ENCODE measurements at regions not wholly inside any gene's neighbourhood (a gene's known extent, or its start where the extent isn't known, plus 50 kb on each side); places are given as distances from the start of the nearest gene placed in this dataset.

DNA sequence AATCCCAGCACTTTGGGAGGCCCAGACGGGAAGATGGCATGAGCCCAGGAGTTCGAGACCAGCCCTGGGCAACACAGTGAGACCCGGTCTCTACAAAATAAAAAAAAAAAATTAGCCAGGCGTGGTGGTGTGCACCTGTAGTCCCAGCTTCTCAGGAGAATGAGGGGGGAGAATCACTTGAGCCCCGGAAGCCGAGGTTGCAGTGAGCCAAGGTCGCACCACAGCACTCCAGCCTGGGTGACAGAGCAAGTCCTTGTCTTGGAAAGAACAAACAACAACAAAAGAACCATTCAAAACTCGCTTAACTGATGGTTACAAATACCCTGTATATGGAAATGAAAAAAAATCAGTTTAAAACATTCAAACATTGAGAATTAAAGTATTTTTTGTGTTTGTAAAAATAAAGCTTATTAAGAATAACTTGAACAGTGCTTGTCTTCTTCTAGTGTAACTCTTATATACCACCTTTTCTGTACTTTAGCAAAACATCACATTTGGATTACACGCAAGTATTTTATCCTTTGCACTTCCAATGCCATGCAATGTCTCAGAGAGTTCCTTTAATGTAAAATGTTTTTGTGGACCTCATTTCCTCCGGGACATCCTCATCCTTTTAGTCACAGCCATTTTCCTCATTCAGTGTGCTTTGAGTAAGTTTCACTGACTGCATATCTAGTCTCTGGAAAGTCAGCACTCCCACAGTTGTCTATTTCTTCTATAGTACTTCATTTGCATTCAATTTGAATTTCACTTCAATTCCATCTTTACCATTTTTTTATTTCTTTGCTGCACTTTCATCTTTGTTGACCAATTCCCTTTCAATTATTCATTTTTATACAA is 113.0 kb upstream of the GOLGA8J start:
- Mint-ChIP-seq H3K27me3 (peaks cover 75% of the 10 kb centered on the region), H3K27ac (no peak overlapping the region), H3K4me1 (no peaks in the 10 kb centered on the region), H3K36me3 (peaks cover 2% of the 10 kb centered on the region), H3K9me3 (peaks cover 5% of the 10 kb centered on the region), H3K4me3 (no peak overlapping the region)
- no peak for DNase-seq

DNA sequence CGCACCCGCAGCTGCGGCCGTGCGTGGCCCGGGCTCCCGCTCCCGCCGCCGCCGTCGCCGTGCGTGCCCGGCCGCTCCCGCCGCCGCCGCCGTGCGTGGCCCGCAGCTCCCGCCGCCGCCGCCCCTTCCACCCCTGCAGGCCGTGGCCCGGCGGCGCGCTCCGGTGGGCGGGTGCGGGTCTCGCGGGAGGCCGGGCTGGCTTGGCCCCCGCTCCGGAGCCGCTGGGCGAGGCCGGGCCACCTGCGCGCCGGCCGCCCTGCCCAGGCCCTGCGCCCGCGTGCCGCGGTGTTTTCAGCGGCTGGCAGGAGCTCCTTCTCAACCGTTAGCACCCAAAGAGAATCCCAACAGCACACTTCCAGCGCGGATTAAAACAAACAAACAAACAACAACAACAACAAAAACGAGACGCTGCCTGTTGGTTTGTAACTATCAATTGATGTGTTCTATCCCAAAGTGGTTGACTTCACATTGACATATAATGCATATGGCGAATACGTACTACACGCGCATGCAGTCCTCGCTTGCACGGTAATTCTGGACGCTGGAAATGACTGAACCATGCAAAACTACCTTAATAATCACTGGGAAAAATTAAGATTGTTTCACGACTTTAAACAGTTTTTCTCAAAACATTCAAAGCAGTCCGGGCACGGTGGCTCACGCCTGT is 113.7 kb upstream of the GOLGA8J start:
- H3K9me3 Mint-ChIP-seq: peaks cover 2% of the 10 kb centered on the region
- H3K27me3 Mint-ChIP-seq: peaks cover 70% of the 10 kb centered on the region
- no peak overlapping the region for H3K27ac Mint-ChIP-seq
- H3K4me1 Mint-ChIP-seq: no peaks in the 10 kb centered on the region
- peaks cover 2% of the 10 kb centered on the region for H3K36me3 Mint-ChIP-seq
- H3K4me3 Mint-ChIP-seq: no peak overlapping the region
- DNase-seq: no peak

DNA sequence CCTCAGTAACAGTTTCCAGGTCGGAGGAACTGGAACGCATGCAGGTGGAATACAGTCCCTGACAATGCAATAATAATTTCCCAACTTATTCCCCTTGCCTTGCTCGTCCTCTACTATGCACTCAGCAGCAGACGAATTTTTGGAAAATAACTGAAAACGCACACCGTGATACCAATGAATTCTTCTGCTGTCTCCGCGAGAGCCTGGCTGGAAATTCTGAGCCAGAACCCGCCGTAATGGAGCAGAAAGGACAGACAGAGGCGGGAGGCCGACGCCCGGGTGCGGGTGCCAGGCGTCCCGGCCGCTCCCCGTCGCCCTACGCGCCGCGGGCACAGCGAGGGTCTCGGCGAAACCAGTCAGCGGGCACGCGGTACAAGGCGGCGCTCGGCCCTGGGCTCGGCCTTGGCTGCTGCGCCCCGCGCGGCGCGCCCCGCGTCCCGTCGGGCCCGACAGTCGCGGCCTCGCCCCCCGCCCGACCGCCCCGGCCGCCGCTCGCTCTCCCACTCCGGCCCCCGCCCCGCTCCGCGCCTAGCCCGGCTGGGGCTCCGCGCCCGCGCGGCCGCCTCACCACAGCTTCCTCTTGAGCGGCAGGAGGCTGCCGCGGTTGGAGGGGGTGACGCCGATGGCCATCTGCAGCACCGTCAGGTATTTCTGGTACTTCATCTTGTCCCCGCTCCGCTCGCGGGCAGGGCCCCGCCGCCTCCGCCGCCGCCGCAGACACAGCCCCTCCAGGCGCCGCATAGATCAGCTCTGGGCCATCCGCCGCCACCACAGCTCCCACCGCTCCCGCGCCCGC is 114.5 kb upstream of the GOLGA8J start:
- no peak overlapping the region for H3K4me3 Mint-ChIP-seq
- no peaks in the 10 kb centered on the region for H3K4me1 Mint-ChIP-seq
- H3K9me3 Mint-ChIP-seq: peaks cover 2% of the 10 kb centered on the region
- H3K27ac Mint-ChIP-seq: no peak overlapping the region
- peaks cover 2% of the 10 kb centered on the region for H3K36me3 Mint-ChIP-seq
- H3K27me3 Mint-ChIP-seq: peaks cover 68% of the 10 kb centered on the region
- DNase-seq: no peak

DNA sequence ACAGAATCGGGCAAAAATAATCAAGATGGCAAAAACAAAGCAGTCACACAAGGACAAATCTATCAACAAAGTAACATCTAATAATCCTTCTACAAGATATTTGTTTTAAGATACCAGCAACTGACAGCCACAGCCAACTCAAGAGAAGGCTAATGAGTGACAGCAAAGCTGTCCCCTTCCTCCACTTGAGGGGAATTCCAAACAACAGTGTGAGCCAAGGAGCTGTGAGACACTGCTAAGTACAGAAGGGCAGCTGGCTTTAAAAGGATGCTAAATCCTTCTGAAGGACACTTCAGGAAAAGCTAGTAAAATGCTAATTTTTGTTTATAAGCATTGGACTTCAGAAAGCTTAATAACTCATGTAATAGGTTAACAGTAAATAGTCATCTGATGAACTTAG is 120.3 kb upstream of the GOLGA8J start:
- peaks cover 63% of the 10 kb centered on the region for H3K27me3 Mint-ChIP-seq
- H3K4me3 Mint-ChIP-seq: no peak overlapping the region
- no peaks in the 10 kb centered on the region for H3K36me3 Mint-ChIP-seq
- H3K9me3 Mint-ChIP-seq: no peaks in the 10 kb centered on the region
- H3K4me1 Mint-ChIP-seq: no peaks in the 10 kb centered on the region
- no peak for DNase-seq
- H3K27ac Mint-ChIP-seq: no peak overlapping the region

DNA sequence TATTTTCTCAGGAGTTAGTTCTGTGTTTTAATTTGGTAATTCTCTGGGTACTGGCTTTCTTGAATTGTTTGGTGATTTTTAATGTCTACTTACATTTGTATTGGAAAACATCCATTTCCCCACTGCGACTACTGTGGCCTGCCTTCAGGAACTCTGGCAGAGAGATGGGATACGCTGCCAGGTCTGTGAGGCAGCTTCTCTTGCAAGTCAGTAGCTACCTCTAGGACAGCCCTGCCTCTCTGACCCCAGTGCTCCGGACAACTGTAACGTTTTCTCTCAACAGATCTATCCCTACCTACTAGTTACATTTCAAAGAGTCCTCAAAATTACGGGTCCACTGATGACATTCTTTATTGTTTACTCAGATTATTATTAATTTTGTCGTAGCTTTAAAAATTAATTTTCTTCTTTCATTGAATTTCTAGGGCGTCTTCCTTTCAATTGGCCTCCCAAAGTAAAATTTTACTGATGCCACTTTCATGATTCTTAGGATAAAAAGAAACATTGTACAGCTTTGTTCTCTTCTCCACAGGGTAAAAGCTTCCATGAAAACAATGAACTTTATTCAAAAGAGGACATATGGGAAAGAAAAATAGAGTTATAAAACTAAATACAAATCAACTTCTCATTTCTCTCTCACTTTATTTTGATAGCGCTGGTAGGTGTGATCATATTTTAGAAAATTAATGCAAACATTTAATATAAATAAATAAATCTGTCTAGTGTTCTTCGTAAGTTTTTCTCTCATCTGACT is 123.2 kb upstream of the GOLGA8J start:
- Mint-ChIP-seq H3K9me3 (no peaks in the 10 kb centered on the region), H3K27ac (no peak overlapping the region), H3K27me3 (peaks cover 45% of the 10 kb centered on the region), H3K4me3 (no peak overlapping the region), H3K36me3 (no peaks in the 10 kb centered on the region), H3K4me1 (no peaks in the 10 kb centered on the region)
- no peak for DNase-seq

GRCh38 chr15:29952225-29952624 is 130.0 kb upstream of the TJP1 start:
- H3K36me3 Mint-ChIP-seq: no peaks in the 10 kb centered on the region
- peaks cover 2% of the 10 kb centered on the region for H3K9me3 Mint-ChIP-seq
- no peaks in the 10 kb centered on the region for H3K27me3 Mint-ChIP-seq
- DNase-seq: no peak
- no peak overlapping the region for H3K4me3 Mint-ChIP-seq
- no peak overlapping the region for H3K27ac Mint-ChIP-seq
- H3K4me1 Mint-ChIP-seq: no peaks in the 10 kb centered on the region

- H3K9me3 Mint-ChIP-seq: peaks cover 2% of the 10 kb centered on the region
- H3K27me3 Mint-ChIP-seq: peaks cover 9% of the 10 kb centered on the region
- no peaks in the 10 kb centered on the region for H3K4me1 Mint-ChIP-seq
Observed at GRCh38 chr15:29945943-29946596, 123.8 kb upstream of the TJP1 start.

DNA sequence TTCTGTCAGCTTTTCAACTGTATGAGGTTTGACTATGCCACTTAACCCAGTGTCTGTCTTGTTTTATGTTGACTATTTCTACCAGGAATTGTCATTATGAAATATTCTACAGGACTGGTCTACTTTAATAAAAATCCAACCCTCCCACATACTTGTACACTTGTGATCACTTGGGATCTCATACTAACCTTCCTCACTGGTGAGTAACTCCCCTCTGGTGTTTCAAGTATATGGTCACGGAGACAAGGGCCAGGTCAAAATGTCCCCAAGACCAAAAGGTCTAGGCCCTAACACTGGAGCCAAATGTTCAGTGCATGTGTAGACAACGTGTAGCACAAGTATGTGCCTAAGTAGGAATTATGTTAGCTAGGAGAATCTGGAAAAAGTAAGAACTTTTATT is 122.7 kb upstream of the TJP1 start:
- peaks cover 9% of the 10 kb centered on the region for H3K27me3 Mint-ChIP-seq
- no peaks in the 10 kb centered on the region for H3K4me1 Mint-ChIP-seq
- H3K9me3 Mint-ChIP-seq: no peaks in the 10 kb centered on the region
- H3K36me3 Mint-ChIP-seq: no peaks in the 10 kb centered on the region
- no peak for DNase-seq
- no peak overlapping the region for H3K27ac Mint-ChIP-seq
- H3K4me3 Mint-ChIP-seq: no peak overlapping the region

More at GRCh38 chr15:29945943-29946596, 123.8 kb upstream of the TJP1 start:
- Mint-ChIP-seq H3K4me3 (no peak overlapping the region), H3K27ac (no peak overlapping the region), H3K36me3 (no peaks in the 10 kb centered on the region)
- no peak for DNase-seq

- DNase-seq: no peak
- Mint-ChIP-seq H3K27ac (no peak overlapping the region), H3K36me3 (no peaks in the 10 kb centered on the region), H3K4me3 (no peak overlapping the region), H3K4me1 (no peaks in the 10 kb centered on the region), H3K27me3 (peaks cover 12% of the 10 kb centered on the region), H3K9me3 (no peaks in the 10 kb centered on the region)
Observed at GRCh38 chr15:29942548-29942947, 120.3 kb upstream of the TJP1 start.

- Mint-ChIP-seq H3K36me3 (no peaks in the 10 kb centered on the region), H3K9me3 (no peaks in the 10 kb centered on the region), H3K4me1 (no peaks in the 10 kb centered on the region), H3K27me3 (peaks cover 12% of the 10 kb centered on the region), H3K27ac (no peak overlapping the region), H3K4me3 (no peak overlapping the region)
- no peak for DNase-seq
Observed at GRCh38 chr15:29942143-29942542, 119.9 kb upstream of the TJP1 start.

DNA sequence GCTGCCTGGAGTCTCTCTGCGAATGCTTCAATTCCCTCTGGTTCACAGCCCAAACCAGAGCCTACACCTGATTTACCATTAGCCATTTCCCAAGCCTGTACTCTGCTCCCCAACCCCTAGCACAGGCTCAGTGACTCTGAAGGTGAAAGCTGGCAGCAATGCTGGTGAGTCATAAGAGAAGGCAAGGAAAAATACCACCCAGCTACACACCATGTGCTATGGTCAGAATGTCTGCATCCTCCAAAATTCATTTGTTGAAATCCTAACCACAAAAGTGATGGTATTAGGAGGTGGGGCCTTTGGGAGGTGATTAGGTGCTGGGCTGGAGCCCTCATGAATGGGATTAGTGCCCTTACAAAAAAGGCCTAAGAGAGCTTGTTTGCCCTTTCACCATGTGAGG is 117.1 kb upstream of the TJP1 start:
- peaks cover 19% of the 10 kb centered on the region for H3K27me3 Mint-ChIP-seq
- H3K4me1 Mint-ChIP-seq: no peaks in the 10 kb centered on the region
- H3K4me3 Mint-ChIP-seq: no peak overlapping the region
- no peak for DNase-seq
- no peaks in the 10 kb centered on the region for H3K36me3 Mint-ChIP-seq
- H3K27ac Mint-ChIP-seq: no peak overlapping the region
- H3K9me3 Mint-ChIP-seq: no peaks in the 10 kb centered on the region

GRCh38 chr15:29938361-29939335 is 116.4 kb upstream of the TJP1 start:
- no peak overlapping the region for H3K27ac Mint-ChIP-seq
- no peak for DNase-seq
- no peak overlapping the region for H3K4me3 Mint-ChIP-seq
- no peaks in the 10 kb centered on the region for H3K4me1 Mint-ChIP-seq
- H3K27me3 Mint-ChIP-seq: peaks cover 21% of the 10 kb centered on the region
- H3K9me3 Mint-ChIP-seq: no peaks in the 10 kb centered on the region
- no peaks in the 10 kb centered on the region for H3K36me3 Mint-ChIP-seq

DNA sequence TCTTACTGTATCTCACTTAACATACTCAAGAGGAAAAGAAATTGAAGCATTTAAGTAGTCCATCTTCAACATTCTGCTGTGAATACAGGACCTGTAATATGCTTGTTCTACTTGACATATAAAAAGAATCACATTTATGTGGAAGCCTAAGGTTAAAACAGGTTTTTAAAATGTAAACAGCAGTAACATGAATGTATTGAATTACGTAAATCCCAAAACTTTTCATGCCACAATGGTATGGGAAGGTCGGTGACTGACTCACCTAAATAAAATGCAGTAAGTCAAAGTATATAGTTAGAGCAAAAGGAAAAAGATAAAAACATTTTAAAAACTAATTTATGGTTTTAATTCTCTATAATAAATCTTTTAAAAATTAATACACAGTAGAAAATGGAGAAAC is 115.7 kb upstream of the TJP1 start:
- Mint-ChIP-seq H3K27me3 (peaks cover 26% of the 10 kb centered on the region), H3K27ac (no peak overlapping the region), H3K9me3 (no peaks in the 10 kb centered on the region), H3K36me3 (no peaks in the 10 kb centered on the region), H3K4me3 (no peak overlapping the region), H3K4me1 (no peaks in the 10 kb centered on the region)
- no peak for DNase-seq

Data from activated naive CD8-positive, alpha-beta T cell treated with anti-CD3 and anti-CD28 coated beads for 36 hours (primary cell).